SHP77 treated with DMSO at 0.1 percent for 48 hours (cell line): ENCODE measurements at regions not wholly inside any gene's neighbourhood (a gene's known extent, or its start where the extent isn't known, plus 50 kb on each side); places are given as distances from the start of the nearest gene placed in this dataset.
A peak's percentile ranks its signal among the peaks of the same experiment; 100 is the strongest.
"Not testable (repeated sequence)": the region's sequence is repeated elsewhere in the genome, so short reads cannot be mapped to it uniquely, and the experiment has no call there.

Source experiments
- DNase-seq: peaks from one replicate; lab custom pipeline; 2025; lab: John Stamatoyannopoulos, UW

DNA sequence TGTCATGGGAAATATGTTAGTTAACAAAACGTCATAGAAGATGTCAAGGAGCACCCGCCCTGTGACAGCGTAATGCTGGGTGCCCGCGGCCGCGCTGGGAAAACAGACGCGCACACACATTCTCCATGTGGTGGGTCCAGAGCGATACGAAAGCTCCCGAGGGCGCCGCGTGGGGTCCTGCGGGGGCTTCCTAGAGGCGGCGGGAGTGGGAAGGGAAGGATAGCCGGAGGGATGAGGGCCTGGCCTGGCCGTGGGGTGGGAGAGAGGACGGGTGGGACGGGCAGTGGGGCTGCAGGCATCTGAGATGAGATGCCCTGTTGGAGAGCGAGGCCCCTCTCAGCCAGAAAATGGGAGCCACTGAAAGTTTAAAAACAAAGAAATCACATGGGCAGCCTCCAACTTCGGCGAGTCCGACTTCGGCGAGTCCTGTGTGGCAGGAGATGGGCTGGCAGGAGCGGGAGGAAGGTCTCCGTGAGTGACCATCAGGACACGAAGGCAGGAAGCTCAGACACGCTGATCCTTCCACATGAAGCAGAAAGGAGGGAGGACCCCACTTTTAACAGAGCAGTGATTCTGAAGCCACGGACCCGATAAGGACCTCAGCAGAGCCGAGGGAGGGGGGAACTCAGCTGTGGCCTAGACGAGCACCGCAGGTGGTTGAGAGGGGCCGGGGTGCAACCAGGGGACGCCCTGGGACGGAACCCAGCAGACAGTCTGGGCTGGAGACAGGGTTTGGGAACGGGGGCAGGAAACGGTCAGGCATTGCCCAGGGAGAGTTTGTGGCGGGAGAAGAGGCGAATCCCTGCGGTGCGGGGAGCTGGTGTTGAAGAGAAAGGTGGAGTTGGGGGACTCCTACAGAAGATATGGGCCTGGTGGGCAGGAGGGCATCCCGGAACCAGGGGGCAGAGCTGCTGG, 114.1 kb upstream of the FRMD1 start:
- DNase-seq = no peak

- DNase-seq = no peak
Observed at GRCh38 chr6:168192195-168192900, 113.3 kb upstream of the FRMD1 start.

DNA sequence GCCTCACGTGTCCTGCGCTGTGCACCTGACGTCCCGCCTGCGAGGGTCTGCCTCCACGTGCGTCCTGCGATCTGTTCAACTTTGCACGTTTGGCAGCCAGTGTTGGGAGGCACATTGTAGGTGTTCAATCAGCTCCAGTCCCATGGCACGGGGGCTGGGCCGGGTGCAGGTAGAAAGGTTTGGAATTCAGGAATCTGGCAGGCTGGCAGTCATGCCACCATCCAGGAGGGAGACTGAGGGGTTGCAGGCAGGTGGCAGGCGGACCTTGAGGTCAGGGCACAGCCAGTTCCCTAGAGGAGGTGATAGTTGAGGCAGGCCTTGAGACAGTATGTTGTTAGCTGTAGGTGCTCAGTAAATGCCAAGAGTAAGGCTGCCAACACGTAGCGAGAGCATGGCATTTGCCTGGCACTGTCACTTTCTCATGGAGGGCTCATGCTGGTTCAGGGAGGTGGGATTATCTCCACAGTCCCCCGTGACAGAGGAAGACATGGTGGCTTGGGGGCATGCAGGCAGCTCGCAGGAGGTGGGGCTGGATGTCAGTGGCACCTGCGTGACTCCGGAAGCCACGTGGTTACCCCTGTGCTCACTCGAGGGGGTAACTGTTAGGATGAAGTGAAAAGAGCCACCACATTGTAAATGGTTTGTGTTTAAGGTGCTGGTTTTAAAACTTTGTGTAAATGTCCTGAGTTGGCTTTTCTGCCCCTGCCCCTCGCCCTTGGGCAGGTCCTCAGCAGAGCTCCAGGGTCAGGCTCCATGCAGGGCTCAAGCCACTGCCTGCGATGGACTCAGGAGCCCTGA, 111.8 kb upstream of the FRMD1 start:
- no peak for DNase-seq

DNA sequence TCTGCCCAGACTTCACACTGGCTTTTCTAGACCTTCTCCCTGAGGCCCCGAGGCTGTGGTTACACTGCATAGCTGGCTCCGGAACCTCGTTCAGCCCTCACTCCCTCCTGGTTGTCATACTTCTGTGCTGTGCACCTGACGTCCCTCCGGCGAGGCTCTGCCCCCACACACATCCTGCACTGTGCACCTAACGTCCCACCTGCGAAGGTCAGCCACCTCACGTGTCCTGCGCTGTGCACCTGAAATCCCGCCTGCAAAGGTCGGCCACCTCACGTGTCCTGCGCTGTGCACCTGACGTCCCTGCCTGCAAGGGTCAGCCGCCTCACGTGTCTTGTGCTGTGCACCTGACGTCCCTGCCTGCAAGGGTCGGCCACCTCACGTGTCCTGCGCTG, 111.0 kb upstream of the FRMD1 start:
- DNase-seq = no peak

- no peak for DNase-seq
Observed at GRCh38 chr6:168189200-168190013, 110.4 kb upstream of the FRMD1 start.

- DNase-seq = no peak
Observed at GRCh38 chr6:168188369-168189199, 109.6 kb upstream of the FRMD1 start.

DNA sequence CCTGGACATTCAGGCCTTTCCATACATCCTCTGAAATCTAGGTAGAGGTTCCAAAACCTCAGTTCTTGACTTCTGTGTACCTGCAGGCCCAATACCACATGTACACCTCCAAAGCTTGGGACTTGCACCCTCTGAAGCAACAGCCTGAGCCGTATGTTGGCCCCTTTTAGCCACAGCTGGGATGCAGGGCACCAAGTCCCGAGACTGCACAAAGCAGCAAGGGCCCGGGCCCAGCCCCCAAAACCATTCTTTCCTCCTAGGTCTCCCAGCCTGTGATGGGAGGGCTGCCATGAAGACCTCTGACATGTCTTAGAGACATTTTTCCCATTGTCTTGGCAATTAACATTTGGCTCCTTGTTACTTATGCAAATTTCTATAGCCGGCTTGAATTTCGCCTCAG, 107.4 kb upstream of the FRMD1 start:
- DNase-seq = no peak

DNA sequence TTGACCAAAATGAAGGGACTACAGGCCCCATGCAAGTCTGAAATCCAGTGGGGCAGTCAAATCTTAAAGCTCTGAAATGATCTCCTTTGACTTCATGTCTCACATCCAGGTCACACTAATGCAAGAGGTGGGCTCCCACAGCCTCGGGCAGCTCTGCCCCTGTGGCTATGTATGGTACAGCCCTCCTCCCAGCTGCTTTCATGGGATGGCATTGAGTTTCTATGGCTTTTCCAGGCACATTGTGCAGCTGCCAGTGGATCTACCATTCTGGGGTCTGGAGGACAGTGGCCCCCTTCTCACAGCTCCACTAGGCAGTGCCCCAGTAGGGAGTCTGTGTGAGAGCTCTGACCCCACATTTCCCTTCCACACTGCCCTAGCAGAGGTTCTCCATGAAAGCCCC, 107.0 kb upstream of the FRMD1 start:
- DNase-seq = not testable (repeated sequence)

GRCh38 chr6:168184701-168185100, 105.7 kb upstream of the FRMD1 start:
- no peak for DNase-seq

GRCh38 chr6:168183613-168183970, 104.6 kb upstream of the FRMD1 start:
- DNase-seq = no peak

DNA sequence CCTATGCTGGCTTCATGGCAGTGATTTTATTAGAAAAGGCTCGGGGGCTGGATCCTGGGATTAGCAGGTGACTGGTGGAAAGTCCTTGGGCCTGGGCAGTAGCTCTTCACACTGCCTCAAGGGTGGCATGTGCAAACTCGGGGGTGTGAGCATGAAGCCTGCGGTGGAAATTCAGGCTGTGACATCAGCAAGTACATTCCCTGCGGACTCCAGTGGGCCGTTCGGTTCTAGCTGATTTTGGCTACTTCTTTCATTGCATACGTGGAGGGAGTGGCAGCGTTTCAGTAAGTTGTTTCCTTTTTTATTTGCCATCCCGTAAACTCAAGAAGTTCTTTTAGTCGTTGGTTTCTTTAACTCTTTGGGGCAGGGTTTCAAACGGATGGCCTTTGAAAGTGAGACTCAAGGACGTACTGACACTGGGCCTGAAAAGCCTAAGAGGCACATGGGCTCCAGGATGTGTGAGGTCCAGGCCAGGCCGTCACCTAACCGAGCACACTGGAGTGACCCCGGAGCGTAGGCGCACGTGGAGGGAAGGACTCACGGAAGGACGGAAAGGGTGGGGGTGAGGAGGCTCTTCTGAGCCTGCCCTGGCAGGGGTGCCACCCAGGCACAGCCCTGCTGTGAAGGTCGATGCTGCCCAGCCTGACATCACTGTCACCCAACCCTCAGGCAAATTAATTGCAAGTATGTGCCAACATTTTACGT, 104.0 kb upstream of the FRMD1 start:
- DNase-seq = no peak

- no peak for DNase-seq
Observed at GRCh38 chr6:168182366-168182765, 103.4 kb upstream of the FRMD1 start.

GRCh38 chr6:168181876-168182275, 102.9 kb upstream of the FRMD1 start:
- no peak for DNase-seq

DNA sequence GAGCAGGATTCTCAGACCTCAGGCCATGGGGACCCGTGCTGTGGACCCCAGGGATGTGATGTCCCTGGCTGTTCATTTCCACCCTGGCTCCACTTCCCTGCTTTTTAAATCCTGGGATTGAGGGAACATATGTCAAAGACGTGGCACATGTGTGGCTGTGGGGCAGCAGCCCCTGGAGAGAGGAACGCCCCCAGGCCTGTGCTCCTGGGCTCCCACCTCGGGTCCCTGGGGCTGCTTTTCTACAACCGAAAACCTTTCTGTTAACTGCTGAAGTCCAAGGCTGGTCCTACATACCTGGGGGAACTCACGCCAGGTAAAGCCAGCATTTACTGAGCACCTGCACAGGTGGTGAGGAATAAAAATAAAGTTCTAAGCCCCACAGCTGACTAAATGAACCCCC, 102.3 kb upstream of the FRMD1 start:
- no peak for DNase-seq

DNA sequence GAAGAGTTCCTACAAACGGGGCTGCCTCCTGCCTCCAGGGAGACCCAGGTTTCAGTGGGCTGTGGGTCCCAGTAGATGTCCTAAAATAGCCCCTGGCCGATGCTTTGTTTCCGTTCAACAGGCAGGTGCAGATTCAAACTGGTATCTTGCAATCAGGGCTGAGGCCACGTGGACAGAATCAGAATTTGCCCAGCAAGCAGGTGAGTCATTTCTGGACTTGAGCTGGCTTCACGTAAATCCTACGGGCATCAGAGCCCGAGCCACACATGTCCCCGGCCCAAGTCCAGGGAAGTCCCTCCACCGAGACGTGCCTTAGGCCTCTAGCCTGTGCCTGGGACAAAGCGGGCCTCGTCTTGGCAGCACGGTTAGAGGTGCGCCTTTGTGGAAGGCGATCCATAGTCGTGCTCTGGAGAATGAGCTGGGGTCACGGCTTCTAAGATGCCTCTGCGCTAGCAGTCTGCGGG, 101.6 kb upstream of the FRMD1 start:
- peak; percentile 14 for DNase-seq

GRCh38 chr6:168179702-168180382, 100.8 kb upstream of the FRMD1 start:
- DNase-seq = no peak

- no peak for DNase-seq
Observed at GRCh38 chr6:168179133-168179532, 100.1 kb upstream of the FRMD1 start.

DNA sequence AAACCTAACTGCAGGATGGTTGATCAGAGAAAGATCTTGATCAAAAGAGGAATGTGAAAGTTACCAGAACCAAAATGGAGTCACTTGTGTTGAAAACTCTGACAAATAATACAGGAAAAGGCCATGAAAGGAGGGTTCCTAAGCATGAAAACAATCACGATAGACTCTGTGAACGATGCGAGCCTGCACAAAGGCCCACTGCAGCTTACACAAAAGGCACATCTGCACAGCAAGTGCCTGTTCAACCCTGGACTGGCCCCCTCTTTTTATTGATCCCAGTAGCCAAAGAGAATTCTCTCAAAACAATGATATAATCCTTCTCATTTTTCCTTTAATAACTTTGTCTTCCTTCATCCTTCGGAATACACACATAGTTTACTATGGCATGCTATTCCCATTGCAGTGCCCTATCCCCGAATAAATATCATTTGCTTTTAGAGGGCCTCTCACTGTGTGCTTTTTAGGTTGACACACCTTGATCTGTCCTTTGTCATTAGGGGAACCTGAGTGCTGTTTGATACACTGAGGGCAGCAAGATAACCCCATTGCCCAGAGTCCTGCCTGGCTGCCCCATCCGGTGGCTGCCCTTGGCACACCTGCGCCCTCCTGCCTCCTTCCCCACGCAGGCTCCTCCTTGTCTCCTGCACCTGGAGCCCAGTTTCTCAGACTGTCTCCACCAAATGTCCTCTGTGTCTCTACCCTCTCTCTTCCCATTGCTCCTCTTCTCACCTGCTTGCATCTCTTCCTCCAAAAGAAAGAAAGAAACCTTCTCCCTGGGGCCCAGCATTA, 98.3 kb upstream of the FRMD1 start:
- no peak for DNase-seq
